ENCODE measurements at regions not wholly inside any gene's neighbourhood (a gene's known extent, or its start where the extent isn't known, plus 50 kb on each side); places are given as distances from the start of the nearest gene placed in this dataset.
"Not testable (repeated sequence)": the region's sequence is repeated elsewhere in the genome, so short reads cannot be mapped to it uniquely, and the experiment has no call there.

DNA sequence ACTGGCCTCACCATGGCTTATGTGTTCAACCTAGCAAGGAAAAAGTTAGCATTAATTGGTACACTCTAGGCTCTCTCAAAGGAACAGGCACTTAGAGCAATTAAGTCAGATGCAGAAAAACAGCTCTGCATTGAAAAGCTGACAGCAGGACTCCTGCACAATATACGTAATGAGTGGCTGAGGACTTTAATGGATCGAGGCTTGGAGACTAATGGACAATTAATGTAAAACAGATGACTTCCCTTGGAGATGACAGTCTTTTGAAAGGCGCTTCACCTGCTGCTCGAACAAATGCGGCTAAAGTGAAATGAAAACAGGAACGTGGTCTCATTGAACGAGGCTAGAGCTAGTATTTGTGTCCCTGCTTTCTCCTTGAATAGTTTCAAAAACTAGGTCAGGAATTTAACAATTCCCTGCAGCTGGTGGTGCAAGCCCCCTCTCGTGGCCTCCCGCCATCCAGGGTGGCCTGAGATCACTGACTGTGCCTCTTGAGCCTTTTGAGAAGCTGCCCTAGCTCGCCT is 137.1 kb downstream of the ELOVL4 start:
- ChIA-PET CTCF (ENCODE audit: partially characterized antibody) (interaction anchor here (0.6 to 3.0 kb wide), 7 partner anchors 8 to 242 kb away, joined by 3 to 11 read pairs (median 4); no protein-coding TSS in a partner anchor), POLR2A (ENCODE audit: partially characterized antibody) (no interaction called here)
- H3K4me1 ChIP-seq (ENCODE audit: insufficient read depth, low read length), result no peaks in the 10 kb centered on the region
- no peak overlapping the region for H3K4me3 ChIP-seq (ENCODE audit: low read length in 2 of 2)
- no peak for DNase-seq
- Mint-ChIP-seq H3K36me3 (no peaks in the 10 kb centered on the region), H3K9me3 (peaks cover 0 to 5% (median under 1%) of the 10 kb centered on the region in 8 donors), H3K27ac (no peak overlapping the region), H3K4me3 (no peak overlapping the region), H3K4me1 (no peaks in the 10 kb centered on the region), H3K27me3 (peaks cover 6 to 9% of the 10 kb centered on the region in 2 donors)
- H3K36me3 ChIP-seq (ENCODE audit: insufficient read depth, low read length), result no peaks in the 10 kb centered on the region
- H3K27ac ChIP-seq (ENCODE audit: low read depth, low read length), result no peak overlapping the region
- no peaks in the 10 kb centered on the region for H3K9me3 ChIP-seq (ENCODE audit: control insufficient read depth in 1 of 2, low read length in 2 of 2)
- intact Hi-C loops (cut with micrococcal nuclease), result no loop called here
- no peaks in the 10 kb centered on the region for H3K27me3 ChIP-seq (ENCODE audit: insufficient read depth, low read length)

DNA sequence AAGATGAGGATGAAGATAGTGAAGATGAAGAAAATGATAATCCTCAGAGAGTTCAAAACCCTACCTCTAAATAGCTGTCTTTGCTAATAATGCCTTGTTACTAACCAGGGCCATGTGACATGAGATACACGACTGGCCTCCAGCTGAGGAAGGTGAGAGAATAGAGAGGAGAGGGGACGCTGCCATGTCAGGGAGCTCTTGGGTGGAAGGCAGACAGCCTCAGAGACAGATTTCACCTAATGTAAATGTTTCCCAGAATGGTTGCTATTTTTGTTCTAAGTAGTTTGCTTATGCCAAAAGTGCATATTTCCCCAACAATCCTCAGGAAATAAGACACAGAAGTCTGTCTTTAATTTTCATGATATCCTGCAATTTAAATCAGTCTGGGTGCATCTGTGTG is 138.4 kb downstream of the ELOVL4 start:
- Mint-ChIP-seq H3K27me3 (peaks cover 7 to 12% of the 10 kb centered on the region in 2 donors), H3K9me3 (peaks cover 0 to 5% (median under 1%) of the 10 kb centered on the region in 8 donors), H3K27ac (no peak overlapping the region), H3K4me3 (no peak overlapping the region), H3K4me1 (no peaks in the 10 kb centered on the region), H3K36me3 (no peaks in the 10 kb centered on the region)
- Histone ChIP-seq H3K9me3 (ENCODE audit: control insufficient read depth in 1 of 2, low read length in 2 of 2) (no peaks in the 10 kb centered on the region), H3K4me3 (ENCODE audit: low read length in 2 of 2) (no peak overlapping the region), H3K36me3 (ENCODE audit: insufficient read depth, low read length) (no peaks in the 10 kb centered on the region), H3K27ac (ENCODE audit: low read depth, low read length) (no peak overlapping the region), H3K27me3 (ENCODE audit: insufficient read depth, low read length) (no peaks in the 10 kb centered on the region), H3K4me1 (ENCODE audit: insufficient read depth, low read length) (no peaks in the 10 kb centered on the region)
- DNase-seq, result no peak
- ChIA-PET CTCF (ENCODE audit: partially characterized antibody) (interaction anchor here (1.2 to 3.0 kb wide), 3 partner anchors 9 to 30 kb away, joined by 3 to 11 read pairs (median 7); no protein-coding TSS in a partner anchor), POLR2A (ENCODE audit: partially characterized antibody) (no interaction called here)
- intact Hi-C loops (cut with micrococcal nuclease), result no loop called here

DNA sequence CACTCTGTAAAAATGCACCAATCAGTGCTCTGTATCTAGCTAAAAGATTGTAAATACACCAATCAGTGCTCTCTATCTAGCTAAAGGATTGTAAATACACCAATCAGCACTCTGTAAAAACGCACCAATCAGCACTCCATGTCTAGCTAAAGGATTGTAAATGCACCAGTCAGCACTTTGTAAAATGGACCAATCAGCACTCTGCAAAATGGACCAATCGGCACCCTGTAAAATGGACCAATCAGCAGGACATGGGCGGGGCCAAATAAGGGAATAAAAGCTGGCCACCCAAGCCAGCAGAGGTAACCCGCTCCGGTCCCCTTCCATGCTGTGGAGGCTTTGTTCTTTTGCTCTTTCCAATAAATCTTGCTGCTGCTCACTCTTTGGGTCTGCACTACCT is 140.7 kb downstream of the ELOVL4 start:
- H3K9me3 Mint-ChIP-seq; DNase-seq; H3K27ac Mint-ChIP-seq; H3K36me3 ChIP-seq (ENCODE audit: insufficient read depth, low read length); H3K4me1 Mint-ChIP-seq; H3K4me3 Mint-ChIP-seq; H3K27me3 ChIP-seq (ENCODE audit: insufficient read depth, low read length); H3K4me1 ChIP-seq (ENCODE audit: insufficient read depth, low read length); H3K9me3 ChIP-seq (ENCODE audit: control insufficient read depth in 1 of 2, low read length in 2 of 2); intact Hi-C loops (cut with micrococcal nuclease); H3K36me3 Mint-ChIP-seq; H3K27ac ChIP-seq (ENCODE audit: low read depth, low read length); POLR2A ChIA-PET (ENCODE audit: partially characterized antibody); H3K4me3 ChIP-seq (ENCODE audit: low read length in 2 of 2): not testable (repeated sequence)
- CTCF ChIA-PET (ENCODE audit: partially characterized antibody), result interaction anchor here (1.5 kb wide), 1 partner anchor 28 kb away, joined by 3 read pairs; no protein-coding TSS in a partner anchor
- H3K27me3 Mint-ChIP-seq, result peaks cover 7 to 12% of the 10 kb centered on the region in 2 donors

DNA sequence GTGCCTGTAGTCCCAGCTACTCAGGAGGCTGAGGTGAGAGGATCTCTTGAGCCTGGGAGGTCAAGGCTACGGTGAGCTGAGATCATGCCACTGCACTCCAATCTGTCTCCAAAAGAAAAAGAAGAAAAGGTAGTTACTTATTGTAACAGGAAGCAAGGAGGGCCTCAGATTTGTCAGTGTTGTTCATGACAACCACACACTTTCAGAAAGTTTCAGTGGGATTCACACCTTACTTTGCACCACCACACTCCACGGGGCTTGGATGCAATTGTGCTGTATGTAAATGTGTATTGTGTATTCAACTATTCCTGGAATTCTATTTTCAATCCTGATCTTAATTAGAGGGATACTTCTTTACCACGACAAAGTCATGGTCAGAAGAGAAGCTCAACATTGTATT is 142.6 kb downstream of the ELOVL4 start:
- Mint-ChIP-seq H3K9me3 (peaks cover 0 to 5% (median under 1%) of the 10 kb centered on the region in 8 donors), H3K4me1 (no peaks in the 10 kb centered on the region), H3K4me3 (no peak overlapping the region), H3K36me3 (no peaks in the 10 kb centered on the region), H3K27me3 (peaks cover 7 to 12% of the 10 kb centered on the region in 2 donors), H3K27ac (no peak overlapping the region)
- no peaks in the 10 kb centered on the region for H3K36me3 ChIP-seq (ENCODE audit: insufficient read depth, low read length)
- POLR2A ChIA-PET (ENCODE audit: partially characterized antibody), result no interaction called here
- no peak for DNase-seq
- no peak overlapping the region for H3K27ac ChIP-seq (ENCODE audit: low read depth, low read length)
- no peaks in the 10 kb centered on the region for H3K27me3 ChIP-seq (ENCODE audit: insufficient read depth, low read length)
- H3K4me3 ChIP-seq (ENCODE audit: low read length in 2 of 2), result no peak overlapping the region
- no peaks in the 10 kb centered on the region for H3K9me3 ChIP-seq (ENCODE audit: control insufficient read depth in 1 of 2, low read length in 2 of 2)
- CTCF ChIA-PET (ENCODE audit: partially characterized antibody), result interaction anchor here (1.1 kb wide), 1 partner anchor 17 kb away, joined by 3 read pairs; no protein-coding TSS in a partner anchor
- H3K4me1 ChIP-seq (ENCODE audit: insufficient read depth, low read length), result no peaks in the 10 kb centered on the region
- intact Hi-C loops (cut with micrococcal nuclease), result no loop called here

DNA sequence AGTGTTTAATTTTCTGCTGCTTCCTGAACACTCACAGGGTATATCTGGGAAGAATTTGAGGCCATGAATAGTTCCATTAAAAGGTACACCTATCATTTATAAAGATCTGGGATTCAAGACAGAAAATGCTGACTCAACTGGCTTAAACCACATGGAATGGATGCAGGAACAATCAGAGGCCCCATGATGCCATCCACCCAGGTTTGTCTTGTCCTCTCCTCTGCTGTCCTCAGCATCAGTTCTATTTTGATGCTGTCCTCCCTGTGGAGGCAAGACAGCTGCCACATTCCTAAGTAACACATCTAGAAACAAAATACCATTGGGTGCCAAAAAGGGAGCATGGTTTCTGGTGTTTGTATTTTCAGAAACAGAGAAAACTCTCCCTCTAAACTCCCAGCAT is 143.4 kb downstream of the ELOVL4 start:
- H3K27me3 Mint-ChIP-seq, result peaks cover 8 to 10% of the 10 kb centered on the region in 2 donors
- H3K9me3 ChIP-seq (ENCODE audit: control insufficient read depth in 1 of 2, low read length in 2 of 2), result no peaks in the 10 kb centered on the region
- H3K9me3 Mint-ChIP-seq, result peaks cover 0 to 5% (median under 1%) of the 10 kb centered on the region in 8 donors
- intact Hi-C loops (cut with micrococcal nuclease), result no loop called here
- H3K4me1 Mint-ChIP-seq, result no peaks in the 10 kb centered on the region
- H3K4me1 ChIP-seq (ENCODE audit: insufficient read depth, low read length), result no peaks in the 10 kb centered on the region
- no peaks in the 10 kb centered on the region for H3K27me3 ChIP-seq (ENCODE audit: insufficient read depth, low read length)
- no peak for DNase-seq
- CTCF ChIA-PET (ENCODE audit: partially characterized antibody), result no interaction called here
- H3K27ac Mint-ChIP-seq, result no peak overlapping the region
- no peak overlapping the region for H3K4me3 ChIP-seq (ENCODE audit: low read length in 2 of 2)
- POLR2A ChIA-PET (ENCODE audit: partially characterized antibody), result no interaction called here
- H3K36me3 ChIP-seq (ENCODE audit: insufficient read depth, low read length), result no peaks in the 10 kb centered on the region
- no peaks in the 10 kb centered on the region for H3K36me3 Mint-ChIP-seq
- H3K27ac ChIP-seq (ENCODE audit: low read depth, low read length), result no peak overlapping the region
- H3K4me3 Mint-ChIP-seq, result no peak overlapping the region

DNA sequence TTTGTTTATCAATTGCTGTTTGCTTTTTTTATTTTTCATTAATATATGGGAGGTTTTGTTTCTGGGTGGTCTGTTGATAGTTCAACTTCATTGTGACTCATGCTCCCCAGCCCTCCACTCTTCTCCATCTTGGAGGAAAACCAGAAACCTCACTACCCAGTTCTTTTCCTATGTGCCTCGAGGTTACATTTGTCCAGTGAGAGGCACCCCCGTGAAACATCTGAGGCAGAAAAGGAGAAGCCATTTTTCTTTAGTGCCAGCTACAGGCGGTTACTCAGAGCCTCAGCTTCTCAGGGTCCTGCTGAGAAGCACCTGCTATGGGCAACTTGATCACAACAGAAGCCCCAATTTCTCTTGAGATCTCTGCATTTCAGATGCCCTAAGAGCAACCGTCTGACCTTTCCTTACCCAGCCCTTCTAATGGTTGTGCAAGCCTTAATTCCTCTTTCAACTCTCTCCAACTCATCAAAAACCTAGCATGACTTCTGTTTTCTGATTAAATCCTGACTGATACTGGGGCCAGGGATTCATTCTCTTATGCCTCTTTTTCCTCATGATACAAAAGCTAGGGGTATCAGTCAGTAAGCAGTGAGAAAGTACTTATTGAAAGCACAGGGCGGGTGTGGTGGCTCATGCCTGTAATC is 144.6 kb downstream of the ELOVL4 start:
- Histone ChIP-seq H3K36me3 (ENCODE audit: insufficient read depth, low read length) (no peaks in the 10 kb centered on the region), H3K4me3 (ENCODE audit: low read length in 2 of 2) (no peak overlapping the region), H3K27me3 (ENCODE audit: insufficient read depth, low read length) (no peaks in the 10 kb centered on the region), H3K9me3 (ENCODE audit: control insufficient read depth in 1 of 2, low read length in 2 of 2) (no peaks in the 10 kb centered on the region), H3K4me1 (ENCODE audit: insufficient read depth, low read length) (no peaks in the 10 kb centered on the region), H3K27ac (ENCODE audit: low read depth, low read length) (no peak overlapping the region)
- H3K36me3 Mint-ChIP-seq, result no peaks in the 10 kb centered on the region
- no peaks in the 10 kb centered on the region for H3K4me1 Mint-ChIP-seq
- ChIA-PET CTCF (ENCODE audit: partially characterized antibody) (interaction anchor here (1.1 to 1.2 kb wide), 2 partner anchors 10 to 25 kb away, joined by 3 read pairs; no protein-coding TSS in a partner anchor), POLR2A (ENCODE audit: partially characterized antibody) (no interaction called here)
- H3K27me3 Mint-ChIP-seq, result peaks cover 7 to 9% of the 10 kb centered on the region in 2 donors
- no peak overlapping the region for H3K4me3 Mint-ChIP-seq
- DNase-seq, result no peak
- H3K9me3 Mint-ChIP-seq, result peaks cover 0 to 5% (median under 1%) of the 10 kb centered on the region in 8 donors
- H3K27ac Mint-ChIP-seq, result no peak overlapping the region
- intact Hi-C loops (cut with micrococcal nuclease), result no loop called here

DNA sequence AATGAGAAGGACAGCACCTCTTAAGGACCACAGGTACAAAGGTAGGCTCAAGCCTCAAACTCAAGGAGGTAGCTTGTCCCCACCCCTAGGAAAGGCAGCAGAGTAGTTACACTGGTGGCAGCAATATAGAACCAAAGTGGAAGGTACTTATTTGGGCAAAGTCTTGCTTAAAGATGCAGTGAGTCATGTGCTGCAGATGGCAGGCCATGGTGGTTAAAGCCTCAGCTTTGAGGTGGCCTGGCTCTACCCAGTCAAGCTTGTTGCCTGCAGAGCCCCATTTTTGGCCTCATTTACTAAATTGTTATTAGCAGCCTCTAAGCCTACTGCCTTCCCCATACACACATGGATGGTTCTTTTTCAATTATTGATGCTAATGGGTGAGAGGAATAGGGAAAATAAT is 146.0 kb downstream of the ELOVL4 start:
- Mint-ChIP-seq H3K27me3 (peaks cover 3 to 6% of the 10 kb centered on the region in 2 donors), H3K9me3 (no peaks in the 10 kb centered on the region), H3K36me3 (no peaks in the 10 kb centered on the region), H3K27ac (no peak overlapping the region), H3K4me1 (peaks cover 0 to 2% (median 0%) of the 10 kb centered on the region in 4 donors), H3K4me3 (no peak overlapping the region)
- no peak overlapping the region for H3K27ac ChIP-seq (ENCODE audit: low read depth, low read length)
- H3K9me3 ChIP-seq (ENCODE audit: control insufficient read depth in 1 of 2, low read length in 2 of 2), result no peaks in the 10 kb centered on the region
- ChIA-PET CTCF (ENCODE audit: partially characterized antibody) (interaction anchor here (0.8 kb wide), 1 partner anchor 67 kb away, joined by 3 read pairs; no protein-coding TSS in a partner anchor), POLR2A (ENCODE audit: partially characterized antibody) (no interaction called here)
- intact Hi-C loops (cut with micrococcal nuclease), result no loop called here
- no peak for DNase-seq
- H3K4me3 ChIP-seq (ENCODE audit: low read length in 2 of 2), result no peak overlapping the region
- no peaks in the 10 kb centered on the region for H3K36me3 ChIP-seq (ENCODE audit: insufficient read depth, low read length)
- no peaks in the 10 kb centered on the region for H3K27me3 ChIP-seq (ENCODE audit: insufficient read depth, low read length)
- no peaks in the 10 kb centered on the region for H3K4me1 ChIP-seq (ENCODE audit: insufficient read depth, low read length)

All from CD4-positive, alpha-beta memory T cell (primary cell).